Lung (tissue), 11 donors: ENCODE measurements at regions not wholly inside any gene's neighbourhood (a gene's known extent, or its start where the extent isn't known, plus 50 kb on each side); places are given as distances from the start of the nearest gene placed in this dataset.

Experiments
- ATAC-seq: fragments of 200-7000 bp; cut with Tn5 transposase; one replicate; pipeline ENCODE4 v1.9.1; 2020; ENCODE audit warnings: moderate number of reproducible peaks; ENCODE audit not compliant: insufficient read depth, low FRiP score
- DNase-seq, 3 donors: peaks; one replicate each; pipeline ENCODE4 v3.0.0-alpha.2; 2013 to 2017
- H3K27ac ChIP-seq, 2 donors: one replicate each; pipeline ENCODE4 v1.5.1; 2013; ENCODE audit warnings: mild to moderate bottlenecking in 2 of 2, moderate library complexity in 2 of 2, control low read depth in 1 of 2, inconsistent platforms in 1 of 2, low read depth in 1 of 2, low read length in 1 of 2
- H3K27me3 ChIP-seq, 3 donors: one replicate each; pipeline ENCODE4 v1.5.1; 2013; ENCODE audit warnings: low read length in 2 of 3; ENCODE audit not compliant: control insufficient read depth in 3 of 3, insufficient read depth in 3 of 3
- H3K36me3 ChIP-seq, 4 donors: one replicate each; pipeline ENCODE4 v1.5.1; 2013; ENCODE audit warnings: low read length in 4 of 4, mild to moderate bottlenecking in 1 of 4, moderate library complexity in 1 of 4; ENCODE audit not compliant: control insufficient read depth in 4 of 4, insufficient read depth in 4 of 4
- H3K4me1 ChIP-seq, 5 donors: one replicate each; pipeline ENCODE4 v1.5.1; 2013; ENCODE audit warnings: low read length in 5 of 5, mild to moderate bottlenecking in 2 of 5, moderate library complexity in 1 of 5; ENCODE audit not compliant: control insufficient read depth in 5 of 5, insufficient read depth in 5 of 5
- H3K4me3 ChIP-seq: one replicate; pipeline ENCODE4 v1.5.1; 2013; ENCODE audit warnings: mild to moderate bottlenecking, control low read depth, moderate library complexity
- H3K9ac ChIP-seq, 2 donors: one replicate each; pipeline ENCODE4 v1.5.1; 2013; ENCODE audit warnings: low read length in 2 of 2, control low read depth in 1 of 2; ENCODE audit not compliant: insufficient read depth in 1 of 2
- H3K9me3 ChIP-seq, 4 donors: one replicate each; pipeline ENCODE4 v1.5.1; 2013; ENCODE audit warnings: low read length in 3 of 4, mild to moderate bottlenecking in 1 of 4, moderate library complexity in 1 of 4; ENCODE audit not compliant: control insufficient read depth in 4 of 4, insufficient read depth in 3 of 4
- WGBS, 2 donors: extraction: QIAGEN DNeasy Blood & Tissue Kit; methylation state at CpG; one replicate each; pipeline ENCODE4 v1.1.7; 2013; 5-methylcytosine and 5-hydroxymethylcytosine counted together
- TF ChIP-seq, protein P1 (sequence below): IDR thresholded peaks from 2 replicates; pipeline ENCODE4 v1.5.1; 2012; ENCODE audit warnings: mild to moderate bottlenecking; ENCODE audit errors: control extremely low read depth, extremely low read depth
- donor health status: control.
- donor health status: control.
- donor health status: Bipolar disorder and iron deficiency.
- donor health status: healthy.
- donor health status: DM: yes; HTN: yes; CAD: no.

DNA sequence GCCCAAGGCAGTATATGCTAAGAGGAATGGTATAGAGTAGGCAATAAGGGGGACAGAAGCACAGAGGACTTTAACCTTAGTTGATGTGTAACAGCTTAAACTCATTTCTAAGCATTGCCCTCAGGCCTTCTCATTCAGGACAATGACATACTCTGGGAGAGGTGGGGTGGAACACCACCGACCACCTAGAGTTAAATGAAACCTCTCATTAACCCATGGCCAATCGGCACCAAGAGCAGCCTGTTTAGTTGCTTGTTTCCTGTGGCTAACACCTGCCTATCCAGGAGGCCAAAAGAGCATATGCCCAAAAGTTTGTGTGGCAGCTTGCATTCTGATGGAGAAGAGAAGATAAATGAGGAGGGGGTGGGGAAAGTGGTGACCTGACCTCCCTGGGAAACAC lies 50.0 kb downstream of the PABIR2 start:
- peaks cover 0 to 3% (median 0%) of the 10 kb centered on the region in 5 donors for H3K4me1 ChIP-seq
- TF ChIP-seq, protein P1, sequence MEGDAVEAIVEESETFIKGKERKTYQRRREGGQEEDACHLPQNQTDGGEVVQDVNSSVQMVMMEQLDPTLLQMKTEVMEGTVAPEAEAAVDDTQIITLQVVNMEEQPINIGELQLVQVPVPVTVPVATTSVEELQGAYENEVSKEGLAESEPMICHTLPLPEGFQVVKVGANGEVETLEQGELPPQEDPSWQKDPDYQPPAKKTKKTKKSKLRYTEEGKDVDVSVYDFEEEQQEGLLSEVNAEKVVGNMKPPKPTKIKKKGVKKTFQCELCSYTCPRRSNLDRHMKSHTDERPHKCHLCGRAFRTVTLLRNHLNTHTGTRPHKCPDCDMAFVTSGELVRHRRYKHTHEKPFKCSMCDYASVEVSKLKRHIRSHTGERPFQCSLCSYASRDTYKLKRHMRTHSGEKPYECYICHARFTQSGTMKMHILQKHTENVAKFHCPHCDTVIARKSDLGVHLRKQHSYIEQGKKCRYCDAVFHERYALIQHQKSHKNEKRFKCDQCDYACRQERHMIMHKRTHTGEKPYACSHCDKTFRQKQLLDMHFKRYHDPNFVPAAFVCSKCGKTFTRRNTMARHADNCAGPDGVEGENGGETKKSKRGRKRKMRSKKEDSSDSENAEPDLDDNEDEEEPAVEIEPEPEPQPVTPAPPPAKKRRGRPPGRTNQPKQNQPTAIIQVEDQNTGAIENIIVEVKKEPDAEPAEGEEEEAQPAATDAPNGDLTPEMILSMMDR: no peak
- DNase-seq: no peak
- no peaks in the 10 kb centered on the region for H3K9me3 ChIP-seq
- no peak for ATAC-seq
- no peak overlapping the region for H3K9ac ChIP-seq
- no peak overlapping the region for H3K4me3 ChIP-seq
- no peak overlapping the region for H3K27ac ChIP-seq
- H3K36me3 ChIP-seq: no peaks in the 10 kb centered on the region
- H3K27me3 ChIP-seq: peaks cover 0 to 11% (median 5%) of the 10 kb centered on the region in 3 donors
- WGBS, 2 donors: 69 to 76% methylated on average over 2 of the region's 2 CpGs

- DNase-seq (no peak), ATAC-seq (no peak)
- WGBS, 2 donors: 80 to 89% methylated on average over 3 of the region's 3 CpGs
- Histone ChIP-seq H3K4me1 (peaks cover 0 to 3% (median 0%) of the 10 kb centered on the region in 5 donors), H3K9ac (no peak overlapping the region), H3K9me3 (no peaks in the 10 kb centered on the region), H3K27me3 (peaks cover 0 to 6% (median 5%) of the 10 kb centered on the region in 3 donors), H3K36me3 (no peaks in the 10 kb centered on the region), H3K27ac (no peak overlapping the region), H3K4me3 (no peak overlapping the region)
- TF ChIP-seq, protein P1: no peak
Observed at GRCh38 chrX:134746410-134746785, 50.6 kb downstream of the PABIR2 start.

GRCh38 chrX:134745636-134746409 lies 51.2 kb downstream of the PABIR2 start:
- 41 to 61% methylated on average over 3 of the region's 3 CpGs for WGBS, 2 donors
- ATAC-seq: no peak
- no peaks in the 10 kb centered on the region for H3K36me3 ChIP-seq

More at GRCh38 chrX:134745636-134746409, 51.2 kb downstream of the PABIR2 start:
- Histone ChIP-seq H3K9me3 (no peaks in the 10 kb centered on the region), H3K27ac (no peak overlapping the region), H3K27me3 (peaks cover 0 to 5% (median 3%) of the 10 kb centered on the region in 3 donors), H3K9ac (no peak overlapping the region), H3K4me3 (no peak overlapping the region), H3K4me1 (peaks cover 0 to 3% (median 0%) of the 10 kb centered on the region in 5 donors)
- DNase-seq: no peak
- TF ChIP-seq, protein P1: no peak
